GM12873 (cell line): ENCODE measurements at regions not wholly inside any gene's neighbourhood (a gene's known extent, or its start where the extent isn't known, plus 50 kb on each side); places are given as distances from the start of the nearest gene placed in this dataset.

ENCODE experiments used
- TF ChIP-seq, protein P1 (sequence below): IDR thresholded peaks from 2 replicates; pipeline ENCODE4 v1.5.1; 2012; ENCODE audit warnings: low read depth, mild to moderate bottlenecking, moderate library complexity, low read length, control low read depth; ENCODE audit not compliant: insufficient read depth; ENCODE audit errors: missing control alignments

GRCh38 chr1:239197871-239198270, 188.5 kb upstream of the CHRM3 start:
- TF ChIP-seq, protein P1, sequence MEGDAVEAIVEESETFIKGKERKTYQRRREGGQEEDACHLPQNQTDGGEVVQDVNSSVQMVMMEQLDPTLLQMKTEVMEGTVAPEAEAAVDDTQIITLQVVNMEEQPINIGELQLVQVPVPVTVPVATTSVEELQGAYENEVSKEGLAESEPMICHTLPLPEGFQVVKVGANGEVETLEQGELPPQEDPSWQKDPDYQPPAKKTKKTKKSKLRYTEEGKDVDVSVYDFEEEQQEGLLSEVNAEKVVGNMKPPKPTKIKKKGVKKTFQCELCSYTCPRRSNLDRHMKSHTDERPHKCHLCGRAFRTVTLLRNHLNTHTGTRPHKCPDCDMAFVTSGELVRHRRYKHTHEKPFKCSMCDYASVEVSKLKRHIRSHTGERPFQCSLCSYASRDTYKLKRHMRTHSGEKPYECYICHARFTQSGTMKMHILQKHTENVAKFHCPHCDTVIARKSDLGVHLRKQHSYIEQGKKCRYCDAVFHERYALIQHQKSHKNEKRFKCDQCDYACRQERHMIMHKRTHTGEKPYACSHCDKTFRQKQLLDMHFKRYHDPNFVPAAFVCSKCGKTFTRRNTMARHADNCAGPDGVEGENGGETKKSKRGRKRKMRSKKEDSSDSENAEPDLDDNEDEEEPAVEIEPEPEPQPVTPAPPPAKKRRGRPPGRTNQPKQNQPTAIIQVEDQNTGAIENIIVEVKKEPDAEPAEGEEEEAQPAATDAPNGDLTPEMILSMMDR = no peak

- TF ChIP-seq, protein P1 = no peak
Measured at GRCh38 chr1:239189998-239190512, 196.3 kb upstream of the CHRM3 start.

DNA sequence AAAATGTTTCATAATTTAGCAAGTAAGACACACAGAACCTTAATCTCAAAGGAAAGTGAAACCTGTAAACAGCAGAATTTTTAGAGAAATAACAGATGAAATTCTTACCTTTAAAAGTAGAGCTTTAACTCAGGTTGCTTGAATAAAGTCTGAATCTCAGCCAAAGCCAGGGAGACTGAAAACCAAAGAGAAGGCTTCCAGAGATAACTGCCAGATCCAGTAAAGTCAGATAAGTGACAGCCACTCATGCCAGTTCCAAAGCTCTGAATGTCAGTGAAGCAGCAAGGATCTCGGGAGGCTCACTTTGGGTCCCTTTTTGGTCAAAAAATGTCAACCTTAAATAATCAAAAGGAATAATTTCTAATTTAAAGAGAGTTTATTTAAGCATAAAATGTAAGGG, 199.9 kb upstream of the CHRM3 start:
- TF ChIP-seq, protein P1 = no peak

GRCh38 chr1:239185245-239185619, 201.1 kb upstream of the CHRM3 start:
- TF ChIP-seq, protein P1 = no peak

GRCh38 chr1:239184561-239185244, 201.7 kb upstream of the CHRM3 start:
- TF ChIP-seq, protein P1 = no peak

GRCh38 chr1:239178961-239179360, 207.4 kb upstream of the CHRM3 start:
- TF ChIP-seq, protein P1 = no peak

DNA sequence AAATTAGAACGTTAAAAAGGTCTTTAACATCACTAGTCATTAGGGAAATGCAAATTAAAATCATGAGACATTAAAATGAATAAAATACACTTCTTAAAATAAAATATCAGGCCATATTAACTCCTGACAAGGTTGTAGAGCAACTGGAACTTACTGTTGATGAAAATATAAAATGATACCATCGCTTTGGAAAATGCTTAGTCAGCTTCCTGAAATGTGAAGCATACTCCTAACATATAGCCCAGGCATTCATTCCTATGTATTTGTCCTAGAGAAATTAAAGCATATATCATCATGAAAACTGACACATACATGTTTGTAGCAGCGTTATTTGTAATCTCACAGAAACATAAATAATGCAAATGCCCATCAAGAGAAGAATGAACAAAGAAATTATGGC, 211.5 kb upstream of the CHRM3 start:
- TF ChIP-seq, protein P1 = no peak
